LNCaP clone FGC (cell line): ENCODE measurements at regions not wholly inside any gene's neighbourhood (a gene's known extent, or its start where the extent isn't known, plus 50 kb on each side); places are given as distances from the start of the nearest gene placed in this dataset.

Source experiments
- DNase-seq: peaks from one replicate; pipeline ENCODE4 v3.0.0-alpha.2; 2011; ENCODE audit warnings: low read depth
- H3K4me3 ChIP-seq: 2 replicates; pipeline ENCODE4 v1.5.1; 2011; ENCODE audit warnings: mild to moderate bottlenecking, low read depth, low read length, control low read depth
- CTCF ChIP-seq: IDR thresholded peaks from 2 replicates; pipeline ENCODE4 v1.5.1; 2012; ENCODE audit warnings: mild to moderate bottlenecking; ENCODE audit not compliant: control insufficient read depth, insufficient read depth; ENCODE audit errors: extremely low read depth

GRCh38 chr4:11866391-11866790 is 437.7 kb upstream of the HS3ST1 start:
- TF ChIP-seq CTCF, result no peak
- H3K4me3 ChIP-seq, result no peak overlapping the region
- no peak for DNase-seq

DNA sequence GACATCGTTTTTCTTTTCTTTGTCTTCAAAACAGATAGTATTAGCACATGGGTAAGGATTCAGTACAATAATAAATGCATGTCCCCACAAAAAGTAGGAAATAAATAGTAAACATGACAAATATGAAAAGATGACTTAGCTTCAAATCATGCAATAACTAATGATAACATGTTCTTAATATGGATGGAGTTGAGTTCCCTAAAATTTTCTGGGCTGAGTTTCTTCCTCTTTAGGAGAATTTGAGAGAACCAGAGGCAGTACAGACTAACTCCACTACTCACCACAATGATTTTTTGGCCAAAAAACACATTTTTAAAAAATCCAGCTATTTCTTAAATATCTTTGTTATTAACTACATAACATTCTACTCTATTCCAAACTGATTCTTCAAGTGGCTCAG is 432.3 kb upstream of the HS3ST1 start:
- DNase-seq, result no peak
- no peak for TF ChIP-seq CTCF
- no peak overlapping the region for H3K4me3 ChIP-seq

GRCh38 chr4:11857881-11858280 is 429.2 kb upstream of the HS3ST1 start:
- no peak for TF ChIP-seq CTCF
- no peak for DNase-seq
- H3K4me3 ChIP-seq, result no peak overlapping the region

GRCh38 chr4:11847167-11847566 is 418.5 kb upstream of the HS3ST1 start:
- no peak for TF ChIP-seq CTCF
- no peak overlapping the region for H3K4me3 ChIP-seq
- no peak for DNase-seq

GRCh38 chr4:11843927-11844326 is 415.2 kb upstream of the HS3ST1 start:
- H3K4me3 ChIP-seq, result no peak overlapping the region
- no peak for TF ChIP-seq CTCF
- DNase-seq, result no peak

DNA sequence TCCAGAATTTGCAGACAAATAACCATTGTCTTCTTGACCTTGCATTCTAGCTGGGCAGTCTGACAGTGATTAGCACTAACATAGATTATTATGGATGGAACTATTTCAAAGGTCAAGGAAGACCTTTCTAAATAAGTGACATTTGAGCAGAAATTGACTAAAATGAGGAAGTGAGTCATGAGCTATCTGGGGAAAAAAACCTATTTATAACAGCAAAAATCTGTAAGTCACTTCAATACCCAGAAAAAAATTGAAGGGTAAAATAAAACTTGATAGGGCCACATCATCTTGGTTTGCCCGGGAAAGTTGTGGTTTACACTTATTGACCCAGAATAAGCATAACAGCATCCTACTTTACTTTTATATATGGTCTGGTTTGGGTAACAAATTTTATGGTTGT is 414.6 kb upstream of the HS3ST1 start:
- DNase-seq, result no peak

More for the DNA sequence above, 414.6 kb upstream of the HS3ST1 start:
- no peak for TF ChIP-seq CTCF
- H3K4me3 ChIP-seq, result no peak overlapping the region
